ENCODE measurements at regions not wholly inside any gene's neighbourhood (a gene's known extent, or its start where the extent isn't known, plus 50 kb on each side); places are given as distances from the start of the nearest gene placed in this dataset.

GRCh38 chr10:93199191-93199751, 125.6 kb downstream of the CYP26A1 start:
- Histone ChIP-seq H3K27me3 (no peaks in the 10 kb centered on the region), H3K4me1 (peaks cover 0 to 13% (median 4%) of the 10 kb centered on the region in 4 donors), H3K9me3 (no peaks in the 10 kb centered on the region), H3K4me3 (peak overlapping the region; percentile 2 to 50 (median 27)), H3K36me3 (no peaks in the 10 kb centered on the region), H3K27ac (peak overlapping the region; percentile 51 to 77 (median 55))
- TF ChIP-seq POLR2A (IDR thresholded peaks at IDR 0.05) (peak; percentile 83), CTCF (IDR thresholded peaks at IDR 0.05) (no peak)
- 6% methylated on average over 11 of the region's 11 CpGs for WGBS (ENCODE audit: insufficient coverage, low coverage, low lambda C conversion rate, missing lambda C conversion rate)
- intact Hi-C loops (cut with DNase I): no loop called here
- peak; percentile 94 to 98 (median 97) for ATAC-seq
- peak; percentile 81 to 86 (median 82) for DNase-seq

DNA sequence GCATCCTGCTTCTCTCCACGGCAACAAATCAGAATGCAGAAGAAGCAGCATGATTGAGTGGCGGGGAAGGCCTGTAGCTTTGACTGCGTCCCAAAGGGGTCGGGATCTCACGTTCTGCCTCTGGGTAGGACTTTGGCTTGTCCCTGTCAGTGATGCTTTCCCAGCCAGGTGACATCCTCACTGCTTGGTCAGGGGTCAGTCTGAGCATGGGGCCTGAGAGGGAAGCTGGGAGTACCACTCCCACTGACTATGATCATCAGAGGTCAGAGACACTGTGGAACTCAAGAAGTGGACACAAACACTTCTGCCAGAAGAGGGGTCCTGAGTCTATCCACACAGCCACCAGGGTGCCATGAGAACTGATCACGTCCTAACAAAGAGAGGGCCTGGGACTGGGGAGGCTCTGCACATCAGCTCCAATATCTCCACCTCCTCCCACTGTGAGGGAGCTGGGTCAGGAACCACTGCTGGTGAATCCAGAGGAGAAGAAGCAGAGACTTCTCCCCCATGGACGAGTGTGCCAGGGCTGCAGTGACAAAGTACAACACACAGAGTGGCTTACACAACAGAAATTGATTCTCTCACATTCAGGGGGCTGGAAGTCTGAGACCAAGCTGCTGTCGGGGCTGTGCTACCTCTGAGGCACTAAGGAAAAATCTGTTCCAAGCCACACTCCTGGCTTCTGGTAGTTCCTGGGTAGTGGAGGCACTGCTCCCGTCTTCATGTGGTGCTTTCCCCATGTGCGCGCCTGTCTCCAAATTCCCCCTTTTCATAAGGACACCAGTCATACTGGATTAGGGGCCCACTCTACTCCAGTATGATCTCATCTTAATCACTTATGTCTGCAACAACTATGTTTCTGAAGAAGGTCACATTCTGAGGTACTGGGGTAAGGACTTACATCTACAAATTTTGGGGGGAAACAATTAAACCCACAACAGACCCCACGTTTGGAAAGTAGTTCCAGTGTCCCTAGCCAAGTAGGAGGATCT, 131.1 kb downstream of the CYP26A1 start:
- DNase-seq: peak in 1 of 3 donors; percentile 59
- Histone ChIP-seq H3K27ac (peak overlapping the region in 1 of 3 donors; percentile 14), H3K36me3 (no peaks in the 10 kb centered on the region), H3K4me1 (peaks cover 0 to 14% (median 5%) of the 10 kb centered on the region in 4 donors), H3K9me3 (no peaks in the 10 kb centered on the region), H3K27me3 (no peaks in the 10 kb centered on the region), H3K4me3 (no peak overlapping the region)
- WGBS (ENCODE audit: insufficient coverage, low coverage, low lambda C conversion rate, missing lambda C conversion rate): 54% methylated on average over 8 of the region's 12 CpGs
- ATAC-seq: peak; percentile 73 to 89 (median 80)
- TF ChIP-seq CTCF (IDR thresholded peaks at IDR 0.05): no peak
- no peak for TF ChIP-seq POLR2A (IDR thresholded peaks at IDR 0.05)
- intact Hi-C loops (cut with DNase I): no loop called here

- H3K4me1 ChIP-seq: peaks cover 0 to 14% (median 4%) of the 10 kb centered on the region in 4 donors
- 92% methylated on average over 7 of the region's 7 CpGs for WGBS (ENCODE audit: insufficient coverage, low coverage, low lambda C conversion rate, missing lambda C conversion rate)
- intact Hi-C loops (cut with DNase I): no loop called here
- ATAC-seq (no peak), DNase-seq (no peak)
- H3K4me3 ChIP-seq: no peak overlapping the region
- H3K36me3 ChIP-seq: no peaks in the 10 kb centered on the region
- no peak for TF ChIP-seq CTCF (IDR thresholded peaks at IDR 0.05)
- TF ChIP-seq POLR2A (IDR thresholded peaks at IDR 0.05): no peak
- no peaks in the 10 kb centered on the region for H3K9me3 ChIP-seq
- no peak overlapping the region for H3K27ac ChIP-seq
- no peaks in the 10 kb centered on the region for H3K27me3 ChIP-seq
Observed at GRCh38 chr10:93206652-93207051, 133.0 kb downstream of the CYP26A1 start.

- no peaks in the 10 kb centered on the region for H3K27me3 ChIP-seq
- intact Hi-C loops (cut with DNase I): no loop called here
- 90% methylated on average over 5 of the region's 7 CpGs for WGBS (ENCODE audit: insufficient coverage, low coverage, low lambda C conversion rate, missing lambda C conversion rate)
- no peak for DNase-seq
- ATAC-seq: peak in 1 of 4 donors; percentile 63
- no peak overlapping the region for H3K27ac ChIP-seq
- no peaks in the 10 kb centered on the region for H3K9me3 ChIP-seq
- H3K4me3 ChIP-seq: no peak overlapping the region
- TF ChIP-seq CTCF (IDR thresholded peaks at IDR 0.05) (no peak), POLR2A (IDR thresholded peaks at IDR 0.05) (no peak)
- peaks cover 0 to 14% (median 4%) of the 10 kb centered on the region in 4 donors for H3K4me1 ChIP-seq
- H3K36me3 ChIP-seq: no peaks in the 10 kb centered on the region
Observed at GRCh38 chr10:93208717-93209464, 135.2 kb downstream of the CYP26A1 start.
